GM19455 (cell line): ENCODE measurements at regions not wholly inside any gene's neighbourhood (a gene's known extent, or its start where the extent isn't known, plus 50 kb on each side); places are given as distances from the start of the nearest gene placed in this dataset.
"Not testable (repeated sequence)": the region's sequence is repeated elsewhere in the genome, so short reads cannot be mapped to it uniquely, and the experiment has no call there.

Experiments
- ATAC-seq: cut with Tn5 transposase; IDR thresholded peaks from one replicate; pipeline ENCODE4 v1.9.1; 2021; ENCODE audit not compliant: unreplicated experiment

DNA sequence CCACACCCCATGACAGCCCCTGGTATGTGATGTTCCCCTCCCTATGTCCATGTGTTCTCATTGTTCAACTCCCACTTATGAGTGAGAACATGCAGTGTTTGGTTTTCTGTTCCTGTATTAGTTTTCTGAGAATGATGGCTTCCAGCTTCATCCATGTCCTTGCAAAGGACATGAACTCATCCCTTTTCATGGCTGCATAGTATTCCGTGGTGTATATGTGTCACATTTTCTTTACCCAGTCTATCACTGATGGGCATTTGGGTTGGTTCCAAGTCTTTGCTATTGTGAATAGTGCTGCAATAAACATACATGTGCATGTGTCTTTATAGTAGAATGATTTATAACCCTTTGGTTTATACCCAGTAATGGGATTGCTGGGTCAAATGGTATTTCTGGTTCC lies 1665.5 kb downstream of the REEP3 start:
- not testable (repeated sequence) for ATAC-seq

DNA sequence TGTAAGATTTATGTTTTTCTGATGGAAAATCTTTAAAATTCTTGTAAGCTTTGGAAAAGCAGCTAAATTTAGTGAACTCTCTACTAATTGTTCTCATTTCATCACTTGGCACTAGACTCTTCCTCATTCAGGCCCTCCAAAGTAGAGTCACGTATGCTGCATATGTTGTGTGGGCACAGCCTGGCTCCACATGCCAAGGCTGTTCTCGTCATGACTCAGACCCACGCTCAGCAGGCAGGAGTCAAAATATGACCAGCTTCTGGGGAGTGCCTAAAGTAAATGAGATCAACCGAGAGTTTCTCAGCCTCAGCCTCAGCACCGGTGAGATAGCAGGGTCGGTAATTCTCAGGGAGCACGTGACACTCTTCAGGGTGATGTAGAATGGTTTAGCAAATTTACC lies 1672.9 kb downstream of the REEP3 start:
- ATAC-seq, result no peak

DNA sequence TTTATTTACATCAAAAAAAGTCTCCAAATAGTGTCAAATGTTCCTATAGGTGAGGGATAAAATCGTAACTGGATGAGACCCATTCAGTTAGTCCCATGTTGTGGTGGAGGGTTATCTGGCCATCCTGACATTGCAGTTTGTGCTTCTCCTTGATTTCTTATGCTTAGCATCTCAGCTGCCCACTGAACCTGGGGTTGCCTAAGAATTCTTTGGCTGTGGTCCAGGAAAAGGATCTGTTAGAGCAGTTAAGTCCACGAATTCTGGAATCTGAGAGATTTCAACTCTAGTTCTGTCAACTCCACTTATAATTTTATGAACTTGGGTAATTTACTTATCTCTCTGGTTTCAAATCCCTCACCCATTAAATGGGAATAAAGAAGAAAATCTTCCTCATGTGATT lies 1673.4 kb downstream of the REEP3 start:
- no peak for ATAC-seq

DNA sequence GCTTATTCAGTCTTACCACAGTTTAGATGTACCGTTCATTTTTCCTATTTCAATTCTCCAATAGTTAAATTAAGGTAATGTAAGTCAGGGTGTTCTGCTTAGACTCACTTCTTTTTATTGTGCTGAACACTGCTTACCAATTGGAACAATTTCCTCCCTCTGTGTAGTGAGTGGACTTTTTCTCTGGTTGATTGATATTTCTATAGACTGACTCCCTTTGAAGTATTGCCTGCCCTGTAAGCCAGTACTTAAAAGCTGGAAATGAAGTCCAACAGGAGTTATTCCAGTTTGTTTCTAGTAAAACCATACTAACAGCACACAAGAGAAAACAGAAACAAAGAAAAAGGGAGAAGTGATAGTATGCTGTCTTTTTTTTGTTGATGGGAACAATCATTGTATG lies 1674.9 kb downstream of the REEP3 start:
- no peak for ATAC-seq

DNA sequence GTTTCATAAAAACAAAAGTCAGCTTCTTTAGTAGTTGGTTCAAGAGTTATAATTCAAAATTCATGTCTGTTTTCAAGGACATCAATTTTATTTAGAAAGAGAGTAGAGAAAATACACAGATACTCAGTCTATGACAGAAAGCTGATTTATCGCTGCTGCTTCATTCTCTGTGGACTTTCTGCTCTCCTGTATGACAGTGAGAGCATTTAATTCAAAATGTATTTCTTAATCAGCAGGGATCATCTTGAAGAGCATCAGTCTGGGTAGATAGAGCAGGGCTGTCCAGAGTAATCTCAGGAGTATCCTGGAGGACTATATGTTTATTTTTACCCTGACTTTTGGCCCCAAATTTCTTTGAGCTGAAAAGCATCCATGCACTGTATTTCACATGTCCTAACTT lies 1676.7 kb downstream of the REEP3 start:
- no peak for ATAC-seq

DNA sequence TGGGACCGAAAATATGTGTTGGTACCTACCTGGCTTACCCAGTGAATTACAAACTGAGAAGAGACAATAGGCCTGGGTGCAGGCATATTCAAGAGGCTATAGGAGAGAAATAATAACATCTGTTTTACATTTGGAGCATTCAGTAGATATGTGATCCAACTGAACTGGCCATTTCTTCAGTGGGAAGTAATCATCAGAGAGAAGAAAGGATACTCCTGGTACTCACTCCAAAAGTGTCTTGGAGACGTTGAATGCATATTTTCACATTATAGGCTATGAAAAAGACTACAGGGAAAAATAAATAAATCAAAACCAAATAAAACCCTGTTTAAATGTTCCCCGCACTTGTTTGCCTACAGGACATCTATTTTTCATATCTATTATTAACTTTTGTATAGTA lies 1680.3 kb downstream of the REEP3 start:
- no peak for ATAC-seq

DNA sequence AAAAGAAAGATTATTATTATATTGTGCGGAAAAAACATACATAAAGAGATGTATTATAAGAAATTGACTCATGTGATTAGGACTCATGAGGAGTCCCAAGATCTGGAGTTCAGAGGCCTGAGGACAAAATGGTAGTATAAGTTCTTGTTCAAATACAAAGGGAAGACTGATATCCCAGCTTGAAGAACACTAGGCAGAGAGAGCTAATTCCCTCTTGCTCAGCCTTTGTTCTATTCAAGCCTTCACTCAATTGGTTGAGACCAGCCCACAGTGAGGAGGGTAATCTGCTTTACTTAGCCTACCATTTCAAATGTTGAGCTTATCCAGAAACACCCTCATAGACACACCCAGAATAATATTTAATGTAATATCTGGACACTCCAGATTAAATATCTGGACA lies 1683.8 kb downstream of the REEP3 start:
- ATAC-seq, result no peak

DNA sequence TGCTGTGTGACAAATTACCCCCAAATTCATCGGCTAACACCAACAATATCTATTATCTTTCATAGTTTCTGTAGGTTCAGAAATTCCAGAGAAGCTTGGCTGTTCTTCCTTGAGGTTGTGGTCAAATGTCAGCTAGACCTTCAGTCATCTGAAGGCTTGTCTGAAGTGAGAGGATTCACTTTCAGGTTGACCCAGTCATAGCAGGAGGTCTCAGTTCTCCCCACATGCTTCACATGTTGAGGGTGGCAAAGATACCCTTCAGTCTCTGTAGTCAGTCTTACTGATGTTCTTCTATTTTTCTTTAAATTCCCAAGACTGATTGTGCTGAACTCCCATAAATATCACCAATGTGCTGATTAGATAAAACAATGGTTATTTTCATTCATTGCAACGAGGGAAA lies 1692.0 kb downstream of the REEP3 start:
- ATAC-seq, result no peak

DNA sequence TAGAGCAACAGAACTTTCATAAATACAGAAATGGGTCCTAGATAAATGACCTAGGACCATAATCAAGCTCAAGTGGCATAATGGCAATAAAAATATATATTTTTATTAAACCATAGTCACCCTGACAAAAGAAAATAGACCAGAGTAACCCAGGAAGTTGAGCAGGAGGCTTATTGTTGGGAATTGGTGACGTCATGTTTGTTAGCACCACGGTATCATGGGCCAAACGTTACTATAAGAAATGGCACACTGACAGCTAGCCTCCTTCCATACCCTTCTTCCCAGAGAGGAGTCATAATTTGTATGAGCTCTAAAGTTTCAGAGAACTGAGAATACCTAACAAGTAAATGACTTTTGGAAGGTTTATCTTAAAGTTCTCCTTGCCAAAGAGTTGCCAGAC lies 1698.2 kb downstream of the REEP3 start:
- no peak for ATAC-seq

DNA sequence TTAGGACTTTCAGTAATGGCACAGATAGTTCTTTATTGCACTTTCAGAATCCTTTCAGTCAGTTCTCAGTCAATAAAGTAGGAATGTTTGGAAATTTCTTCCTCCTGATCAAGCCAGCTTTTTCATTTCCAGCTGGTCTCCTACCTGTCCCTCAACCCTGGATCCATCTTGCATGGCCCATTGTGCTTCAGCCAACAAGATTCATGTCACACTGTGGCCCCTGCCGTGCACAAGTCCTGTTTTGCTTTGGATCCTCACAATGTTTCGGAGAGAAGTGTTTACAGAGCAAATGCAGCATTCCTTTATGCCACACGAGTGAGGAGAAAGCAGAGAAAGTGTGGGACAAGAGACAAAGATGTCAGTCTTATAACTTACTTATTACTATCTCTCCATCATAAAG lies 1694.7 kb upstream of the LRRTM3 start:
- no peak for ATAC-seq

DNA sequence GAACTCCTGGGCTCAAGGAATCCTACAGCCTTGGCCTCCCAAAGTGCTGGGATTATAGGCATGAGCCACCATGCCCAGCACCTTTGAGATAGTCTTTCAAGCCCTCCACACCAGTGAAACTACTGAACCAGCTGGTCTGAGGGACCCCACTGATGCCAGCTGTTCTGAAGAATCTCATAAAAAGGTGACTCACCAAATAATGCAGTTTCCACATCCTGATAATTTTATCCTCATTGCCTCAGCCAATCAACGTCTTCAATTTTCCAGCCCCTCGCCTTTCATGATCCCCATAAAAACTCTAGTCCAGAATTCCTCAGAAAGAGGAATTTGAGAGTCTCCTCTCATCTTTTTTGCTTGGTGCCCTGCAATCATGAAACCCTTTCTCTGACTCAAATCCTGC lies 1691.6 kb upstream of the LRRTM3 start:
- no peak for ATAC-seq

DNA sequence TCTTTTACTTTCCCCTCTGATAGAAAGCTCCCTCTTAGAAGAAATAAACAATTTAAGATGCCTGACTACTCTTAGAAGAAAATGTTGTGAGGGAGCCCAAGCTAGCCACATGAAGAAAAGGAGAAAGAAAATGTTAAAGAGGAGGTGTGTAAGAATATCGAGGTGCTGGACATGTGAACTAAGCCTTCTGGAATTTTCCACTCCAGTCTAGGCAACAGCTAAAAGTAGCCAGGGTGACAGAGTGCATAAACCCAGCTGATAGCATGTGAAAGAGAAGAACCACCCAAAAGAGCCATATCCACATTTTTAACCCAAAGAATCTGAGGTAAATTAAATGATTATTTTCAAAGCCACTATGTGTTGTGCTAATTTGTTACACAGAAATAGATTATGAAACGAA lies 1690.6 kb upstream of the LRRTM3 start:
- ATAC-seq, result no peak

DNA sequence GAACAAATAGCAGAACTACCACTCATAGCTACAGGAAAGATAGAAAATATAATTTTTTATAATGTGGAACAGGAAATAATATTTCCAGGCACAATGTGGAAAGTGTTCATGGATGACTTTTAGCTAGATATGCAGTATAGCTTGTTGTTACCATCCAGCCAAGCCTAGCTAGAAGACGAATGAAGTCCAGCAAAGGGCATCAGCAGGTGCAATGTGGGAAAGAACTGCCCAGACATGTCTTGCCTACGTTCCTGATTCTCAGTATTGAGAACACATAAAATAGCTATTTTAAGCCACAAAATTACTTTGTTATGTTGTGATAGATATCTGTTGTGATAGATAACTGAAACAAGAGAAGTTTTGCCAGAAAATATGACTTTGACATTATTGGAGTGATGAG lies 1690.0 kb upstream of the LRRTM3 start:
- no peak for ATAC-seq

DNA sequence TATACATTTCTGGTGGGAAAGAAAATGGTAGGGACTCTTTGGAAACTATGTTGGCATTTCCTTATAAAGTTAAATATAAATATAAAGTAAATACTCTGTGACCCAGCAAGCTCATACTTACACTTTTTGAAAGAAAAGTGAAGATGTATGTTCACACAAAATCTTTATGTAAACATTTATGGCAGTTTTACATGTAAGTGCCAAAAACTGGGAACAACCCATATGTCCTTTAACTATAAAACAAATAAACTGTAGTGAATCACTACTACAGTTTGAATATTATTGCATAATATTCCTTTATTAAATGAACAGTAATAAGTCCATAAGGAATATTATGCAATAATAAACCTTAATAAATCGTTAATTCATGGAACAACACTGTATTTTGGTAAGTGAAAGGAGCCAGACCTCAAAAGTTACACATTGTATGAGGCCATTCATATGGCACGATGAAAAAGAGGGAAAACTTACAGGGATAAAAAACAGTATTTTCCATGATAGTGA lies 1660.3 kb upstream of the LRRTM3 start:
- ATAC-seq, result no peak

DNA sequence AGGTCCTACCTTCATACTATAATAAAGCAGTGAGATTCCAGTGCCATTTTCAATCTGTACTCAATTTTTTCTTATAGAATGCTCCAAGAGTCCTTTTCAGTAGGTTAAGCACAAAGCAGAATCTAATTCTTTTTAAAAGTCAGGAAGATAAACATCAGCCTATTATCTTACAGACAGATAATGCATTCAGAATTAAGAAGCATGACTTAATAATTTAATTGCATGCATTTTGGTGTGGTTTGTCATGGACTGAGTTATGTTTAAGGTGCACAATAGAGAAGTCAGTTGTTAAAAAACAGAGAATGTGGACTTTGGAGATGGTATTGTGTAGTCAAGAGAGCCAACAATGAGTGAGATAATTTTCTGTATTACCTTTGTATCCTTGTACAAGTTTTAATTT lies 1656.3 kb upstream of the LRRTM3 start:
- not testable (repeated sequence) for ATAC-seq

DNA sequence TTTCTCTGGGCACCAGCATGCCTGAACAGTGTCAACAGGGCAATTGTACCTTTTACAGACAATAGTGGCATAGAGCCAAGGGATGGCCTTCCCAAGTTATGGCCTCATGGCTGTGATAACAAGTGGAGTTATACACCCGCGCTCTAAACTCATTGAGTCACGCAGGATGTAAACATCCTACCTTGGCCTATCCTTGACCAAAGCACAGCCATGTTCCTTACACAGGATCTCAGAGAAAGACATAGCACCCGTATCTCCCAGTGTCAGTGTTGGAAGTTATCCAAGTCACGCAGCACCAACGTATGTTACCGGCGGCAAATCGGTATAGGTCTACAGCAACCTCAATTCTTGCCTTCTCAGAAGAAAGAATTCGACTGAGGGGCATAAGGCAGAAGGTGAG lies 1654.9 kb upstream of the LRRTM3 start:
- no peak for ATAC-seq

DNA sequence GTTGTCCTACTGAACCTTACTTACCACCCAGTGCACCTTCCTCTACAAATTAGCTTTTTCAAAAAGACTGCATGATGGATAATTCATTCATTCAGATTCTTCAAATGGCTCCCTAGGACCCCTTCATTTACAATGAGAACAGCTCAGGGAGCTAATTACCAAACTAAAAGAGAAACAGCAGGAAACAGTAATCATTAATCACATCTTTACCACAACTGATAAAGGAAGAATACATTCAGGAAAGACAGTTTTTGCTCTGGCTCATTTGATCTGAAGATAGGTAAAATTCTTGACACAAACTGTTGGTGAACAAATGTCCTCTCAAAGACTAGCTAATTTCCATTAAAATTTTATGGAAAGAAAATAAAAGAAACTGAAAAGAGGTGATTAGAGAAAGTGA lies 1652.7 kb upstream of the LRRTM3 start:
- ATAC-seq, result no peak

DNA sequence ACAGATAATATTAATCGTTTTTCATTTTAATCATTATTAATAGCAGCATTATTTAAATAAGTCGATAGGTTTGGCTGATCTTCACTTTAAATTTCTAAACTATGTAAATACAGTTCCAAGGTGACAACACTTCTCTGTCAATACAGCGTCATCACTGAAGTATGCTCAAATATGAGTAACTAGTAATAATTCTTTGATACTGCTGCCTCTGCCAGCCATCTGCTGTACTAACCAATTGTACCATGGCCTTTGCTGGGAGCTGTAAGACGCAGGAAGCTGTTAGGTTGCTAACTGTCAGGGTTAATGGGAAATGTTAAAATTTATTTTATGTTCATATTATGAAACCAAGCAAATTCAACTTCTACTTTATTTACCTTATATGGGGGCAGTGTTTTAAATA lies 1650.5 kb upstream of the LRRTM3 start:
- ATAC-seq, result no peak

DNA sequence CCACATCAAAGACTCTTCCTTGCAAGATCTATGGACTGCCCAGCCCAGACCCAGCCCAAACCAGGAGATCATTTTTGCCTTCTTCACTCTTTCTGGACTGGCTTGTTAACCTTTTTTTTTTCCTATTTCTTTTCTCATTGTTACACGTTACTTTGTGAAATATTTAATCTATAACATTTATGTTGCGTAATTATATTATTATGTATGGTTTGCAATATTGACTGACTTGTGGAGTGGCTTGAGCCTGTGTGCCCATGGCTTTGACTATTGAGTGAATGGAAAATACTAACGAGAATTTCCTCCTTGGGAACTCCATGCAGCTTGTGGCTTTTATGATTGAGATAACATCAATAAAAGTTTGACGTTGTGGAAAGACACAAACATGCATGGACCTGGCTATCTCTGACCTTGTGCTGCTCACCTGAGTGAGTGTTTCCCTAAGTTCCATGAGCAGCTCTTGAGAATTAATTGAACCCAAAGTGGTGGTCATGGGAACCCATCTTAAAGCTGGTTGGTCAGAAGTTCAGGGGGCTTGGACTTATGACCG lies 1641.3 kb upstream of the LRRTM3 start:
- no peak for ATAC-seq

DNA sequence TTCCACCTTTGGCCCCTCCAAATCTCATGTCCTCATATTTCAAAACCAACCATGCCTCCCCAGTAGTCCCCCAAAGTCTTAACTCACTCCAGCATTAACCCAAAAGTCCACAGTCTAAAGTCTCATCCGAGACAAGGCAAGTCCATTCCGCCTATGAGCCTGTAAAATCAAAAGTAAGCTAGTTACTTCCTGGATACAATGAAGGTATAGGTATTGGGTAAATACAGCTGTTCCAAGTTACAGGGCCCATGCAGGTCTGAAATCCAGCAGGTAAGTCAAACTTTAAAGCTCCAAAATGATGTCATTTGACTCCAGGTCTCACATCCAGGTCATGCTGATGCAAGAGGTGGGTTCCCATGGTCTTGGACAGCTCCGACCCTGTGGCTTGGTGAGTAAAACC lies 1640.1 kb upstream of the LRRTM3 start:
- ATAC-seq, result not testable (repeated sequence)

DNA sequence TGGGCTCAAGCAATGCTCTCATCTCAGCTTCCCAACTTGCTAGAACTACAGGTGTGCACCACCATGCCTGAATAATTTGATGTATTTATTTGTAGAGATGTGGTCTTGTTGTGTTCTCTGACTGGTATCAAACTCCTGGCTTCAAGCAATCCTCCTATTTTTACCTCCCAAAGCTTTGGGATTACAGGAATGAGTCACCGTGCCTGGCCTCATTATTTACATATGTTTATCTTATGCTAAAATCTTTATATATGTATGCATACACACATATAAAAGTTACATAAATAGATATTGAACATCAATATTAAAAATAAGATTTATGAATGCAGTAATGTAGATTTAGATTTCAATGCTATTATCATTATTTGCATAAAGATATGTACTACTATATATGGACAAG lies 1634.5 kb upstream of the LRRTM3 start:
- ATAC-seq, result no peak

DNA sequence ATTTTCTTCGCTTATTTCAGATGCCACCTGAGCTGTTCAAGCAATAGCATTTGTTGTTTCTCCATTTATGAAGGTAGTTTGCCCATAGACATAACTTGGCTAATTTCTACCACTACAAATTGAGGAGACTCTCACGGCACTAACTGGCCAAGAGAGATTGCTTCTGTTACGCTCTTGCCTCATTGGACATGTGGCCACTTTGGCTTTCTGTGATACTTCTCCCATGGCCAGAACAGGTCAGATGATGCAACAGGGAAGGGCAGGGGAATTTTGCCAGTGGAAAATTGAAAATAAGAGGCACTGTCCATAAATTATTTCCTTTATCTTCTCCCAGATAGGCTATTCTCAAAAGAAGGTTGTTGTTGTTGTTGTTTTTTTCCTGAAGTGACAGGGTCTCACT lies 1633.3 kb upstream of the LRRTM3 start:
- ATAC-seq, result no peak

DNA sequence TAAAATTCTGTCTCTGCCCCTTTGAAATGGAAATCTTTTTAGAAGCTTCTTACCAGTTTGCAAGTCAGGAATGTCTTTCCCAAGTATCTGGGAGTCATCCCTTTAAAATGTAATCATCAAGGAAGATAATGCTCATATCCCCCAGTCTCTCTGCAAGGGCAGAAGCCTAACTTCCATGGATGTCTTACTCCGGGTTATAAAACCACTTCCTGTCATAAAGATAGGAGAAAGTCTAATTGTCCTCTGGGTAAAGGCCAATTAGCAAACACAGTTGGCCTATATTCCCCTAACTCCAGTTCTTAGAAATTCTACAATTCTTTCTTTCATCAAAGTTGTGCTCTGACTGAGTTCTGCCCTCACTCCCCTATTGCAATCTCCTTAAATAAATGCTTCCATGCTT lies 1631.5 kb upstream of the LRRTM3 start:
- ATAC-seq, result no peak

DNA sequence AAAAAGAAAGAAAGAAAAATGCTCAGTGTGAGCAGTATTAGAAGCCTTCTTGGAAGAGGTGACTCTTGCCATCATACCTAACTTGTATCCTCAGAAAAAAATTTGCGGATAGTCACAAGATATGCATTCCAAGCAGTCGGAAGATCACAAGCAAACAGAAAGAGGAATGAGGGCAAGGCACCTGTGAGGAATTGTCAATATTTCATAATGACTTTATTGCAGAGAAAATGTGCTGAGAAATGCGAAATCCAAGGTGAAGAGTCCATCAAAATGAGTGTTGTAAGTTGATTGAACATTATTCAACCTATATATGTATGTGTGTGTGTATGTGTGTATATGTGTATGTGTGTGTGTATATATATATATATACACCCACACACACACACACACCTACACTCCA lies 1624.7 kb upstream of the LRRTM3 start:
- ATAC-seq, result no peak
